HCT116 (cell line): ENCODE measurements at regions not wholly inside any gene's neighbourhood (a gene's known extent, or its start where the extent isn't known, plus 50 kb on each side); places are given as distances from the start of the nearest gene placed in this dataset.

Source experiments
- ATAC-seq: fragments of 200-7000 bp; cut with Tn5 transposase; 2 replicates; pipeline ENCODE4 v1.9.1; 2020; ENCODE audit warnings: mild to moderate bottlenecking, moderate library complexity
- BruUV-seq: library from RNA; stranded (reverse); fragments of 400-500 nt; replicated peaks from 2 replicates; lab custom pipeline; 2021; lab: Mats Ljungman, UMichigan
- CTCF ChIA-PET: fragments of 300-600 bp; sonication (Branson Sonifier 250); formaldehyde crosslinking; loops from one replicate; lab custom pipeline; 2021; ENCODE audit warnings: antibody characterized with exemption; lab: Charles Lee
- POLR2A ChIA-PET: fragments of 300-600, 350-600 bp; sonication (Branson Sonifier 250); formaldehyde crosslinking; loops from one replicate; lab custom pipeline; 2021; ENCODE audit warnings: antibody characterized with exemption; lab: Charles Lee
- RAD21 ChIA-PET, 2 experiments: fragments of 300-600 bp; sonication (Branson Sonifier 250); formaldehyde crosslinking; loops; one replicate each; lab custom pipeline; 2023; ENCODE audit warnings: low total read pairs in 2 of 2; ENCODE audit not compliant: uncharacterized antibody in 2 of 2, unreplicated experiment in 2 of 2, low non-redundant PET in 1 of 2; lab: Charles Lee
- DNase-seq: peaks from one replicate; pipeline ENCODE4 v3.0.0-alpha.2; 2010; ENCODE audit warnings: low read depth, low spot score
- H2AFZ ChIP-seq: fragments of 200-600 bp; shearing (Covaris generic), sonication (generic); 2 replicates; pipeline ENCODE4 v1.6.1; 2017; ENCODE audit warnings: low read depth, mixed run types, mixed read lengths, antibody characterized with exemption, low read length; ENCODE audit not compliant: poor library complexity, severe bottlenecking
- H3K27ac ChIP-seq: 2 replicates; pipeline ENCODE4 v1.5.1; 2012; ENCODE audit warnings: low read depth, low read length
- H3K27me3 ChIP-seq: fragments of 200-600 bp; sonication (generic); 2 replicates; pipeline ENCODE4 v1.6.1; 2016; ENCODE audit warnings: mixed run types, low read length, mixed read lengths; ENCODE audit not compliant: insufficient read depth
- H3K36me3 ChIP-seq, 2 experiments: fragments of 200-500 bp in 1 of 2; fragments of 200-600 bp in 1 of 2; sonication (Bioruptor generic) in 1 of 2; sonication (generic) in 1 of 2; 2 replicates each; pipeline versions ENCODE4 v1.5.1 to v1.6.1; 2014 to 2016; ENCODE audit warnings: low read length in 2 of 2, inconsistent platforms in 1 of 2, mixed read lengths in 1 of 2, mixed run types in 1 of 2; ENCODE audit not compliant: insufficient read depth in 2 of 2, control insufficient read depth in 1 of 2
- H3K4me1 ChIP-seq, 2 experiments: fragments of 200-600 bp in 1 of 2; sonication (generic) in 1 of 2; 2 replicates each; pipeline versions ENCODE4 v1.5.1 to v1.6.1; 2012 to 2017; ENCODE audit warnings: low read length in 2 of 2, inconsistent platforms in 1 of 2, mild to moderate bottlenecking in 1 of 2, mixed read lengths in 1 of 2, mixed run types in 1 of 2, moderate library complexity in 1 of 2; ENCODE audit not compliant: insufficient read depth in 2 of 2, control insufficient read depth in 1 of 2
- H3K4me2 ChIP-seq: fragments of 200-600 bp; sonication (generic); 2 replicates; pipeline ENCODE4 v1.6.1; 2017; ENCODE audit warnings: mixed run types, low read length, mixed read lengths
- H3K4me3 ChIP-seq, 2 experiments: fragments of 200-600 bp in 1 of 2; sonication (generic) in 1 of 2; replicated peaks in 1 of 2; 2 replicates each; pipeline ENCODE4 v1.5.1; 2011 to 2016; ENCODE audit warnings: low read length in 2 of 2, control low read depth in 1 of 2, low read depth in 1 of 2, mild to moderate bottlenecking in 1 of 2, mixed read lengths in 1 of 2, mixed run types in 1 of 2
- H3K79me2 ChIP-seq: fragments of 200-600 bp; sonication (generic); 2 replicates; pipeline ENCODE4 v1.6.1; 2017; ENCODE audit warnings: mild to moderate bottlenecking, mixed run types, low read length, moderate library complexity, mixed read lengths; ENCODE audit not compliant: insufficient read depth
- H3K9ac ChIP-seq: fragments of 200-600 bp; sonication (generic); 2 replicates; pipeline ENCODE4 v1.6.1; 2016; ENCODE audit warnings: low read length, mixed read lengths
- H3K9me2 ChIP-seq: fragments of 200-600 bp; sonication (generic), shearing (Covaris generic); 2 replicates; pipeline ENCODE4 v1.6.1; 2017; ENCODE audit warnings: mixed run types, mild to moderate bottlenecking, moderate library complexity; ENCODE audit not compliant: insufficient read depth
- H3K9me3 ChIP-seq, 2 experiments: fragments of 200-500 bp in 1 of 2; fragments of 200-600 bp in 1 of 2; sonication (Bioruptor generic) in 1 of 2; sonication (generic) in 1 of 2; 2 replicates each; pipeline ENCODE4 v1.6.1; 2014 to 2017; ENCODE audit warnings: low read length in 2 of 2, mixed read lengths in 2 of 2, inconsistent platforms in 1 of 2, low read depth in 1 of 2, mild to moderate bottlenecking in 1 of 2, mixed run types in 1 of 2, moderate library complexity in 1 of 2; ENCODE audit not compliant: control insufficient read depth in 1 of 2, insufficient read depth in 1 of 2
- H4K20me1 ChIP-seq: fragments of 200-600 bp; sonication (generic), shearing (Covaris generic); 2 replicates; pipeline ENCODE4 v1.6.1; 2017; ENCODE audit warnings: mixed run types, mild to moderate bottlenecking, moderate library complexity; ENCODE audit not compliant: insufficient read depth
- CBX3 ChIP-seq: IDR thresholded peaks from 2 replicates; pipeline ENCODE4 v1.6.1; 2012; ENCODE audit warnings: low read depth
- CEBPB ChIP-seq: IDR thresholded peaks from 2 replicates; pipeline ENCODE4 v1.6.1; 2012; ENCODE audit warnings: low read depth
- EGR1 ChIP-seq: IDR thresholded peaks from 2 replicates; pipeline ENCODE4 v1.6.1; 2012; ENCODE audit warnings: low read depth
- ELF1 ChIP-seq: IDR thresholded peaks from 2 replicates; pipeline ENCODE4 v1.6.1; 2012; ENCODE audit warnings: low read depth, borderline replicate concordance
- EZH2 ChIP-seq: fragments of 200-600 bp; sonication (generic); IDR thresholded peaks from 2 replicates; pipeline ENCODE4 v1.6.1; 2017; ENCODE audit warnings: antibody characterized with exemption, mixed run types
- EZH2phosphoT487 ChIP-seq: fragments of 200-600 bp; IDR thresholded peaks from 2 replicates; pipeline ENCODE4 v1.6.1; 2018; ENCODE audit warnings: antibody characterized with exemption, borderline replicate concordance
- FOSL1 ChIP-seq: IDR thresholded peaks from 2 replicates; pipeline ENCODE4 v1.6.1; 2012; ENCODE audit warnings: low read depth
- JUND ChIP-seq: IDR thresholded peaks from 2 replicates; pipeline ENCODE4 v1.6.1; 2012
- RAD21 ChIP-seq: IDR thresholded peaks from 2 replicates; pipeline ENCODE4 v1.6.1; 2012; ENCODE audit warnings: low read depth, mild to moderate bottlenecking
- SIN3A ChIP-seq: IDR thresholded peaks from 2 replicates; pipeline ENCODE4 v1.6.1; 2012; ENCODE audit warnings: low read depth
- SRF ChIP-seq: IDR thresholded peaks from 2 replicates; pipeline ENCODE4 v1.6.1; 2012; ENCODE audit warnings: low read depth
- TCF7L2 ChIP-seq: IDR thresholded peaks from 2 replicates; pipeline ENCODE4 v1.7.0; 2011; ENCODE audit warnings: borderline replicate concordance, inconsistent platforms; ENCODE audit not compliant: insufficient read depth, insufficient read length; ENCODE audit errors: extremely low read depth
- YY1 ChIP-seq: IDR thresholded peaks from 2 replicates; pipeline ENCODE4 v1.6.1; 2011; ENCODE audit warnings: low read length, low read depth, moderate library complexity, mild to moderate bottlenecking; ENCODE audit not compliant: insufficient replicate concordance; ENCODE audit errors: extremely low read depth
- ZBTB33 ChIP-seq: IDR thresholded peaks from 2 replicates; pipeline ENCODE4 v1.6.1; 2011; ENCODE audit warnings: mild to moderate bottlenecking, low read length, moderate library complexity; ENCODE audit not compliant: insufficient replicate concordance; ENCODE audit errors: extremely low read depth
- ZFX ChIP-seq: fragments of 450-650 bp; IDR thresholded peaks from 2 replicates; pipeline ENCODE4 v1.6.1; 2017
- ZNF274 ChIP-seq: fragments of 200-500 bp; sonication (Bioruptor generic); IDR thresholded peaks from 2 replicates; pipeline ENCODE4 v1.6.1; 2014; ENCODE audit warnings: mild to moderate bottlenecking, low read depth, low read length, inconsistent platforms
- intact Hi-C: fragments of 100-400 bp; cut with micrococcal nuclease; formaldehyde crosslinking; loops from 2 replicates; pipeline ENCODE4 v1.10.0; 2022
- TF ChIP-seq, protein P1 (sequence below), 3 experiments: fragments of 200-600 bp in 1 of 3; sonication (generic) in 1 of 3; IDR thresholded peaks in 2 of 3; conservative IDR thresholded peaks in 1 of 3; 2 replicates each; pipeline ENCODE4 v1.5.1; 2012 to 2017; ENCODE audit warnings: low read depth in 2 of 3, low read length in 2 of 3, antibody characterized with exemption in 1 of 3, borderline replicate concordance in 1 of 3, control low read depth in 1 of 3, mild to moderate bottlenecking in 1 of 3, mixed read lengths in 1 of 3, mixed run types in 1 of 3, moderate library complexity in 1 of 3; ENCODE audit not compliant: insufficient read depth in 1 of 3
- TF ChIP-seq, protein P2 (sequence below): IDR thresholded peaks from 2 replicates; pipeline ENCODE4 v1.6.1; 2012; ENCODE audit warnings: low read depth
- TF ChIP-seq, protein P3 (sequence below): IDR thresholded peaks from 2 replicates; pipeline ENCODE4 v1.6.1; 2012

- Histone ChIP-seq H3K4me1 (no peaks in the 10 kb centered on the region), H3K27ac (no peak overlapping the region), H4K20me1 (no peaks in the 10 kb centered on the region), H3K9ac (no peak overlapping the region), H3K4me3 (no peak overlapping the region), H3K4me2 (no peak overlapping the region), H2AFZ (no peak overlapping the region), H3K9me2 (no peaks in the 10 kb centered on the region), H3K79me2 (no peaks in the 10 kb centered on the region), H3K27me3 (peaks cover 25% of the 10 kb centered on the region), H3K9me3 (no peaks in the 10 kb centered on the region), H3K36me3 (no peaks in the 10 kb centered on the region)
- no TSS peak for BruUV-seq
- ChIA-PET POLR2A (no interaction called here), RAD21 (no interaction called here), CTCF (no interaction called here)
- DNase-seq (no peak), ATAC-seq (no peak)
- intact Hi-C loops = no loop called here
- TF ChIP-seq, protein P1, sequence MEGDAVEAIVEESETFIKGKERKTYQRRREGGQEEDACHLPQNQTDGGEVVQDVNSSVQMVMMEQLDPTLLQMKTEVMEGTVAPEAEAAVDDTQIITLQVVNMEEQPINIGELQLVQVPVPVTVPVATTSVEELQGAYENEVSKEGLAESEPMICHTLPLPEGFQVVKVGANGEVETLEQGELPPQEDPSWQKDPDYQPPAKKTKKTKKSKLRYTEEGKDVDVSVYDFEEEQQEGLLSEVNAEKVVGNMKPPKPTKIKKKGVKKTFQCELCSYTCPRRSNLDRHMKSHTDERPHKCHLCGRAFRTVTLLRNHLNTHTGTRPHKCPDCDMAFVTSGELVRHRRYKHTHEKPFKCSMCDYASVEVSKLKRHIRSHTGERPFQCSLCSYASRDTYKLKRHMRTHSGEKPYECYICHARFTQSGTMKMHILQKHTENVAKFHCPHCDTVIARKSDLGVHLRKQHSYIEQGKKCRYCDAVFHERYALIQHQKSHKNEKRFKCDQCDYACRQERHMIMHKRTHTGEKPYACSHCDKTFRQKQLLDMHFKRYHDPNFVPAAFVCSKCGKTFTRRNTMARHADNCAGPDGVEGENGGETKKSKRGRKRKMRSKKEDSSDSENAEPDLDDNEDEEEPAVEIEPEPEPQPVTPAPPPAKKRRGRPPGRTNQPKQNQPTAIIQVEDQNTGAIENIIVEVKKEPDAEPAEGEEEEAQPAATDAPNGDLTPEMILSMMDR (IDR thresholded peaks at IDR 0.05 in 2 of 3, conservative IDR thresholded peaks at IDR 0.05 in 1 of 3; ENCODE audit: borderline replicate concordance in 1 of 3, insufficient read depth in 1 of 3, low read depth in 2 of 3, low read length in 2 of 3) = no peak
- TF ChIP-seq, protein P2, sequence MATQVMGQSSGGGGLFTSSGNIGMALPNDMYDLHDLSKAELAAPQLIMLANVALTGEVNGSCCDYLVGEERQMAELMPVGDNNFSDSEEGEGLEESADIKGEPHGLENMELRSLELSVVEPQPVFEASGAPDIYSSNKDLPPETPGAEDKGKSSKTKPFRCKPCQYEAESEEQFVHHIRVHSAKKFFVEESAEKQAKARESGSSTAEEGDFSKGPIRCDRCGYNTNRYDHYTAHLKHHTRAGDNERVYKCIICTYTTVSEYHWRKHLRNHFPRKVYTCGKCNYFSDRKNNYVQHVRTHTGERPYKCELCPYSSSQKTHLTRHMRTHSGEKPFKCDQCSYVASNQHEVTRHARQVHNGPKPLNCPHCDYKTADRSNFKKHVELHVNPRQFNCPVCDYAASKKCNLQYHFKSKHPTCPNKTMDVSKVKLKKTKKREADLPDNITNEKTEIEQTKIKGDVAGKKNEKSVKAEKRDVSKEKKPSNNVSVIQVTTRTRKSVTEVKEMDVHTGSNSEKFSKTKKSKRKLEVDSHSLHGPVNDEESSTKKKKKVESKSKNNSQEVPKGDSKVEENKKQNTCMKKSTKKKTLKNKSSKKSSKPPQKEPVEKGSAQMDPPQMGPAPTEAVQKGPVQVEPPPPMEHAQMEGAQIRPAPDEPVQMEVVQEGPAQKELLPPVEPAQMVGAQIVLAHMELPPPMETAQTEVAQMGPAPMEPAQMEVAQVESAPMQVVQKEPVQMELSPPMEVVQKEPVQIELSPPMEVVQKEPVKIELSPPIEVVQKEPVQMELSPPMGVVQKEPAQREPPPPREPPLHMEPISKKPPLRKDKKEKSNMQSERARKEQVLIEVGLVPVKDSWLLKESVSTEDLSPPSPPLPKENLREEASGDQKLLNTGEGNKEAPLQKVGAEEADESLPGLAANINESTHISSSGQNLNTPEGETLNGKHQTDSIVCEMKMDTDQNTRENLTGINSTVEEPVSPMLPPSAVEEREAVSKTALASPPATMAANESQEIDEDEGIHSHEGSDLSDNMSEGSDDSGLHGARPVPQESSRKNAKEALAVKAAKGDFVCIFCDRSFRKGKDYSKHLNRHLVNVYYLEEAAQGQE = no peak
- TF ChIP-seq ZNF274 (no peak), JUND (no peak), TCF7L2 (no peak), SRF (no peak), RAD21 (no peak), SIN3A (no peak), ZFX (no peak), EZH2 (no peak), CEBPB (no peak), ZBTB33 (no peak), EZH2phosphoT487 (no peak), FOSL1 (no peak), EGR1 (no peak), CBX3 (no peak), ELF1 (no peak), YY1 (no peak)
- TF ChIP-seq, protein P3, sequence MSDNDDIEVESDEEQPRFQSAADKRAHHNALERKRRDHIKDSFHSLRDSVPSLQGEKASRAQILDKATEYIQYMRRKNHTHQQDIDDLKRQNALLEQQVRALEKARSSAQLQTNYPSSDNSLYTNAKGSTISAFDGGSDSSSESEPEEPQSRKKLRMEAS = no peak
Measured at GRCh38 chr12:98109266-98109665, 406.1 kb upstream of the TMPO start.
